ENCODE measurements at regions not wholly inside any gene's neighbourhood (a gene's known extent, or its start where the extent isn't known, plus 50 kb on each side); places are given as distances from the start of the nearest gene placed in this dataset.
"Not testable (repeated sequence)": the region's sequence is repeated elsewhere in the genome, so short reads cannot be mapped to it uniquely, and the experiment has no call there.

DNA sequence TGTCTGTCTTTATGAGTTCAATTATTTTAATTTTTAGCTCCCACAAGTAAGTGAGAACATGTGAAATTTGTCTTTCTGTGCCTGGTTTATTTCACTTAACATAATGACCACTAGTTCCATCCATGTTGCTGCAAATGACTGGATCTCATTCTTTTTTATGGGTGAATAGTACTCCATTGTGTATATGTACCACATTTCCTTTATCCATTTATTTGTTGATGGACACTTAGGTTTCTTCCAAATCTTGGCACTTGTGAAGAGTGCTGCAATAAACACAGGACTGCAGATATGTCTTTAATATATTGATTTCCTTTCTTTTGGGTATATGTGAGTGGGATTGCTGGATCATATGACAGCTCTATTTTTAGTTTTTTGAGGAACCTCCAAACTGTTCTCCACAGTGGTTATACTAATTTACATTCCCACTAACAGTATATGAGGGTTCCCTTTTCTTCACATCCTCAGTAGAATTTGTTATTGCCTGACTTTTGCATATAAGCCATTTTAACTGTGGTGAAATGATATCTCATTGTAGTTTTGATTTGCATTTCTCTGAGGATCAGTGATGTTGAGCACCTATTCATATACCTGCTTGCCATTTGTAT, 139.8 kb upstream of the NEDD9 start:
- TF ChIP-seq, protein P1, sequence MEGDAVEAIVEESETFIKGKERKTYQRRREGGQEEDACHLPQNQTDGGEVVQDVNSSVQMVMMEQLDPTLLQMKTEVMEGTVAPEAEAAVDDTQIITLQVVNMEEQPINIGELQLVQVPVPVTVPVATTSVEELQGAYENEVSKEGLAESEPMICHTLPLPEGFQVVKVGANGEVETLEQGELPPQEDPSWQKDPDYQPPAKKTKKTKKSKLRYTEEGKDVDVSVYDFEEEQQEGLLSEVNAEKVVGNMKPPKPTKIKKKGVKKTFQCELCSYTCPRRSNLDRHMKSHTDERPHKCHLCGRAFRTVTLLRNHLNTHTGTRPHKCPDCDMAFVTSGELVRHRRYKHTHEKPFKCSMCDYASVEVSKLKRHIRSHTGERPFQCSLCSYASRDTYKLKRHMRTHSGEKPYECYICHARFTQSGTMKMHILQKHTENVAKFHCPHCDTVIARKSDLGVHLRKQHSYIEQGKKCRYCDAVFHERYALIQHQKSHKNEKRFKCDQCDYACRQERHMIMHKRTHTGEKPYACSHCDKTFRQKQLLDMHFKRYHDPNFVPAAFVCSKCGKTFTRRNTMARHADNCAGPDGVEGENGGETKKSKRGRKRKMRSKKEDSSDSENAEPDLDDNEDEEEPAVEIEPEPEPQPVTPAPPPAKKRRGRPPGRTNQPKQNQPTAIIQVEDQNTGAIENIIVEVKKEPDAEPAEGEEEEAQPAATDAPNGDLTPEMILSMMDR (IDR thresholded peaks at IDR 0.05), result not testable (repeated sequence)
- TF ChIP-seq EP300 (IDR thresholded peaks at IDR 0.05; ENCODE audit: borderline replicate concordance in 1 of 2, low read depth in 1 of 2, low read length in 1 of 2); TAF1 (IDR thresholded peaks at IDR 0.05; ENCODE audit: borderline replicate concordance, low read depth, low read length); EZH2phosphoT487 (IDR thresholded peaks at IDR 0.05; ENCODE audit: borderline replicate concordance, low read depth); GABPA (IDR thresholded peaks at IDR 0.05; ENCODE audit: low read depth): not testable (repeated sequence)
- TF ChIP-seq, protein P2, sequence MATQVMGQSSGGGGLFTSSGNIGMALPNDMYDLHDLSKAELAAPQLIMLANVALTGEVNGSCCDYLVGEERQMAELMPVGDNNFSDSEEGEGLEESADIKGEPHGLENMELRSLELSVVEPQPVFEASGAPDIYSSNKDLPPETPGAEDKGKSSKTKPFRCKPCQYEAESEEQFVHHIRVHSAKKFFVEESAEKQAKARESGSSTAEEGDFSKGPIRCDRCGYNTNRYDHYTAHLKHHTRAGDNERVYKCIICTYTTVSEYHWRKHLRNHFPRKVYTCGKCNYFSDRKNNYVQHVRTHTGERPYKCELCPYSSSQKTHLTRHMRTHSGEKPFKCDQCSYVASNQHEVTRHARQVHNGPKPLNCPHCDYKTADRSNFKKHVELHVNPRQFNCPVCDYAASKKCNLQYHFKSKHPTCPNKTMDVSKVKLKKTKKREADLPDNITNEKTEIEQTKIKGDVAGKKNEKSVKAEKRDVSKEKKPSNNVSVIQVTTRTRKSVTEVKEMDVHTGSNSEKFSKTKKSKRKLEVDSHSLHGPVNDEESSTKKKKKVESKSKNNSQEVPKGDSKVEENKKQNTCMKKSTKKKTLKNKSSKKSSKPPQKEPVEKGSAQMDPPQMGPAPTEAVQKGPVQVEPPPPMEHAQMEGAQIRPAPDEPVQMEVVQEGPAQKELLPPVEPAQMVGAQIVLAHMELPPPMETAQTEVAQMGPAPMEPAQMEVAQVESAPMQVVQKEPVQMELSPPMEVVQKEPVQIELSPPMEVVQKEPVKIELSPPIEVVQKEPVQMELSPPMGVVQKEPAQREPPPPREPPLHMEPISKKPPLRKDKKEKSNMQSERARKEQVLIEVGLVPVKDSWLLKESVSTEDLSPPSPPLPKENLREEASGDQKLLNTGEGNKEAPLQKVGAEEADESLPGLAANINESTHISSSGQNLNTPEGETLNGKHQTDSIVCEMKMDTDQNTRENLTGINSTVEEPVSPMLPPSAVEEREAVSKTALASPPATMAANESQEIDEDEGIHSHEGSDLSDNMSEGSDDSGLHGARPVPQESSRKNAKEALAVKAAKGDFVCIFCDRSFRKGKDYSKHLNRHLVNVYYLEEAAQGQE (IDR thresholded peaks at IDR 0.05; ENCODE audit: low read depth, low read length), result not testable (repeated sequence)
- TF ChIP-seq, protein P3, sequence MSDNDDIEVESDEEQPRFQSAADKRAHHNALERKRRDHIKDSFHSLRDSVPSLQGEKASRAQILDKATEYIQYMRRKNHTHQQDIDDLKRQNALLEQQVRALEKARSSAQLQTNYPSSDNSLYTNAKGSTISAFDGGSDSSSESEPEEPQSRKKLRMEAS (IDR thresholded peaks at IDR 0.05; ENCODE audit: low read depth), result not testable (repeated sequence)
